Calu3 (cell line): ENCODE measurements at regions not wholly inside any gene's neighbourhood (a gene's known extent, or its start where the extent isn't known, plus 50 kb on each side); places are given as distances from the start of the nearest gene placed in this dataset.
"Not testable (repeated sequence)": the region's sequence is repeated elsewhere in the genome, so short reads cannot be mapped to it uniquely, and the experiment has no call there.

Source experiments
- BruUV-seq: library from RNA; stranded (reverse); fragments of 400-500 nt; replicated peaks from 2 replicates; lab custom pipeline; 2021; lab: Mats Ljungman, UMichigan
- CTCF ChIA-PET: fragments of 300-600 bp; sonication (Branson Sonifier 250); formaldehyde crosslinking; loops from one replicate; lab custom pipeline; 2022; ENCODE audit warnings: antibody characterized with exemption; lab: Charles Lee
- DNase-seq: peaks from one replicate; pipeline ENCODE4 v3.0.0; 2022
- H3K27ac Mint-ChIP-seq: one replicate; pipeline ENCODE4 v1.8.0; 2022; ENCODE audit warnings: mixed read lengths; ENCODE audit not compliant: unreplicated experiment
- H3K27me3 Mint-ChIP-seq: one replicate; pipeline ENCODE4 v1.8.0; 2022; ENCODE audit warnings: mixed read lengths; ENCODE audit not compliant: unreplicated experiment
- H3K36me3 Mint-ChIP-seq: one replicate; pipeline ENCODE4 v1.8.0; 2022; ENCODE audit warnings: mild to moderate bottlenecking, moderate library complexity, mixed read lengths; ENCODE audit not compliant: insufficient read depth, unreplicated experiment
- H3K4me1 Mint-ChIP-seq: one replicate; pipeline ENCODE4 v1.8.0; 2022; ENCODE audit warnings: mild to moderate bottlenecking, low read depth, mixed read lengths; ENCODE audit not compliant: unreplicated experiment
- H3K4me3 Mint-ChIP-seq: one replicate; pipeline ENCODE4 v1.8.0; 2022; ENCODE audit warnings: mild to moderate bottlenecking, low read depth, moderate library complexity, mixed read lengths; ENCODE audit not compliant: unreplicated experiment
- H3K9me3 Mint-ChIP-seq: one replicate; pipeline ENCODE4 v1.8.0; 2022; ENCODE audit warnings: low read depth, mixed read lengths; ENCODE audit not compliant: unreplicated experiment
- intact Hi-C: fragments of 100-400 bp; cut with micrococcal nuclease; formaldehyde crosslinking; loops from one replicate; pipeline ENCODE4 v1.10.0; 2022; ENCODE audit not compliant: unreplicated experiment
- TF ChIP-seq, protein P1 (sequence below): fragments of 200-600 bp; IDR thresholded peaks from one replicate; pipeline ENCODE4 v1.8.0; 2022; ENCODE audit warnings: antibody characterized with exemption; ENCODE audit not compliant: unreplicated experiment

DNA sequence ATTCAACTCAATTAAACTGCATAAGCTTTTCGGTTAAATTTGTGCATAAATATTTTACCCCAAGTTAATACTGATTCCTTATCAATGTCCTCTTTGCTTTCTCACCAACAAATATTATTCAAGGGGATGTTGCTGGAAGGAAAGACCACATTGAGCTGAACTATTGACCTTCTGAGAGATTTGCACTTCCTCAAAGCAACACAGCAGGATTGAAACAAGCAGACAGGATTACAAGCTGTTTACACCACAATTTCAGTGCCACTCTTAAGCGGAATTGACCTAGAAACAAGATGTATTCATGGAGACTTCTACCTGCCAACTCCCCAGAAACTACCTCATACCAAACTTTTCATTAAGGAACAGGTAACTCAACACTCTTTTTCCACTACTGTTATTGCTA lies 96.5 kb upstream of the DUSP21 start:
- DNase-seq = no peak
- no peaks in the 10 kb centered on the region for H3K27me3 Mint-ChIP-seq
- H3K4me1 Mint-ChIP-seq = no peaks in the 10 kb centered on the region
- no peak overlapping the region for H3K27ac Mint-ChIP-seq
- no peaks in the 10 kb centered on the region for H3K9me3 Mint-ChIP-seq
- intact Hi-C loops = no loop called here
- CTCF ChIA-PET = no interaction called here
- no peak overlapping the region for H3K4me3 Mint-ChIP-seq
- H3K36me3 Mint-ChIP-seq = no peaks in the 10 kb centered on the region
- TF ChIP-seq, protein P1, sequence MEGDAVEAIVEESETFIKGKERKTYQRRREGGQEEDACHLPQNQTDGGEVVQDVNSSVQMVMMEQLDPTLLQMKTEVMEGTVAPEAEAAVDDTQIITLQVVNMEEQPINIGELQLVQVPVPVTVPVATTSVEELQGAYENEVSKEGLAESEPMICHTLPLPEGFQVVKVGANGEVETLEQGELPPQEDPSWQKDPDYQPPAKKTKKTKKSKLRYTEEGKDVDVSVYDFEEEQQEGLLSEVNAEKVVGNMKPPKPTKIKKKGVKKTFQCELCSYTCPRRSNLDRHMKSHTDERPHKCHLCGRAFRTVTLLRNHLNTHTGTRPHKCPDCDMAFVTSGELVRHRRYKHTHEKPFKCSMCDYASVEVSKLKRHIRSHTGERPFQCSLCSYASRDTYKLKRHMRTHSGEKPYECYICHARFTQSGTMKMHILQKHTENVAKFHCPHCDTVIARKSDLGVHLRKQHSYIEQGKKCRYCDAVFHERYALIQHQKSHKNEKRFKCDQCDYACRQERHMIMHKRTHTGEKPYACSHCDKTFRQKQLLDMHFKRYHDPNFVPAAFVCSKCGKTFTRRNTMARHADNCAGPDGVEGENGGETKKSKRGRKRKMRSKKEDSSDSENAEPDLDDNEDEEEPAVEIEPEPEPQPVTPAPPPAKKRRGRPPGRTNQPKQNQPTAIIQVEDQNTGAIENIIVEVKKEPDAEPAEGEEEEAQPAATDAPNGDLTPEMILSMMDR = no peak
- no TSS peak for BruUV-seq

DNA sequence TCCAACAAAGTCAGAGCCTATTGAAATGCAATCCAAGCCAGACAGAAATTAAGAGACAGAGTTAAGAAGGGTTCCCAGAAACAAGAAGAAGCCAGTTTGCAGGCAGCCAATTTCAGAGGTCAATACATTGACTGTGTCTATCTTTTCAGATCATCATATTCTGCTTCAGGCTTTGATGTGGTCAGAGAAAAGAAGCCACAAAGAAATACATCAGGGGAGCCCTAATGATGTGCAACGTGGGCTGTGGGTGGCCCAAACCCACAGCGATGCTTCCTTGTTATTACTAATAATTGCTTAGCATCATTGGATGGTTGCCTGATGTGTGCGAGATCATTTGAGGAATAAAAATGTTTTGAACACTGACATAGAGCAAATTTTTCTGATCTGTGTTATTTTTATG lies 99.0 kb upstream of the DUSP21 start:
- intact Hi-C loops = no loop called here
- Mint-ChIP-seq H3K9me3 (no peaks in the 10 kb centered on the region), H3K4me1 (no peaks in the 10 kb centered on the region), H3K36me3 (no peaks in the 10 kb centered on the region), H3K27me3 (no peaks in the 10 kb centered on the region), H3K4me3 (no peak overlapping the region), H3K27ac (no peak overlapping the region)
- TF ChIP-seq, protein P1 = no peak
- no peak for DNase-seq
- BruUV-seq = no TSS peak
- CTCF ChIA-PET = no interaction called here

DNA sequence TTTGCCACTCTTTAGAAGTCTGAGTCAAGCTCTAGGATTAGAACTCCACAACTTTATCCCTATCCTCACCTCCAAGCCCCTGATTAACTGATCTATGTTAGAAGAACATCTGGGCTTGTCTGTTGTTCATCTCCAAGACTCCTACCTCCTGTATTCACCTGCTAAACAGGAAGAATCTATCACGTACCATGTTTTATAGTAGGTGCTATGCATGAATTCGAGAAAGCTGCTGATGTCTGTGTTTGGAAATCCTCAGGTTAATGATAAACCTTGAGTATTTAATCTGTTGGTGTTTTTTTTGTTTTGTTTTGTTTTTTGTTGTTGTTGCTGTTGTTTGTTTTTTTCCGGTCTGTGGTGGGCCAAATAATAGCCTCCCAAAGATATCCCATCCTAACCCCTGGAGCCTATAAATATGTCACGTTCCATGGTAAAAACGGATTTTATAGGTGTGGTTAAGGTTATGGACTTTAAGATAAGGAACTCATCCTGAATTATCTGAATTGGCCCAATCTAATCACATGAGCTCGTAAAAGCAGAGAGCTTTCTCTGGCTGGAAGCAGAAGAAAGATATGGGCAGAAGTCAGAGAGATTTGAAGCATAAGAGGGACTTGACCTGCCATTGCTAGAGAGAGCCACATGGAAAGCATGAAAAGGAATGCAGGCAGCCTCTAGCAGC lies 101.2 kb upstream of the DUSP21 start:
- H3K27ac Mint-ChIP-seq = no peak overlapping the region
- no TSS peak for BruUV-seq
- no peak overlapping the region for H3K4me3 Mint-ChIP-seq

DNA sequence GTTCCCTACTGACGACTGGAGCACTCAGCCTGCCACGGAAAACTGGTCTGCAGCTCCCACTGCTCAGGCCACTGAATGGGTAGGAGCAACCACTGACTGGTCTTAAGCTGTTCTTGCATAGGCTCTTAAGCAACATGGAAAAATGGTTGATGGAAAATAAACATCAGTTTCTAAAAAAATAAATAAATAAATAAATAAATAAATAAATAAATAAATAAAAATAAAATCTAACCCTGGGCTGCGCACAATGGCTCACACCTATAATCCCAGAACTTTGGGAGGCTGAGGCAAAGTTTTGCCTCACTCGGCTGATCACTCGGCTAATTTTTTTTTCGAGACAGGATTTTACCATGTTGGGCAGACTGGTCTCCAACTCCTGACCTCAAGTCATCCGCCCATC lies 102.0 kb upstream of the DUSP21 start:
- BruUV-seq, DNase-seq, intact Hi-C loops, H3K27me3 Mint-ChIP-seq, H3K36me3 Mint-ChIP-seq, H3K9me3 Mint-ChIP-seq, H3K27ac Mint-ChIP-seq, H3K4me1 Mint-ChIP-seq, H3K4me3 Mint-ChIP-seq: not testable (repeated sequence)
- CTCF ChIA-PET = interaction anchor here (0.6 kb wide), 1 partner anchor 10 kb away, joined by 3 read pairs; no protein-coding TSS in a partner anchor

More for the DNA sequence above, 101.2 kb upstream of the DUSP21 start:
- CTCF ChIA-PET = interaction anchor here (0.6 kb wide), 1 partner anchor 10 kb away, joined by 3 read pairs; no protein-coding TSS in a partner anchor
- no peak for DNase-seq
- Mint-ChIP-seq H3K27me3 (no peaks in the 10 kb centered on the region), H3K4me1 (no peaks in the 10 kb centered on the region), H3K36me3 (no peaks in the 10 kb centered on the region), H3K9me3 (no peaks in the 10 kb centered on the region)
- intact Hi-C loops = no loop called here
- TF ChIP-seq, protein P1 = no peak

DNA sequence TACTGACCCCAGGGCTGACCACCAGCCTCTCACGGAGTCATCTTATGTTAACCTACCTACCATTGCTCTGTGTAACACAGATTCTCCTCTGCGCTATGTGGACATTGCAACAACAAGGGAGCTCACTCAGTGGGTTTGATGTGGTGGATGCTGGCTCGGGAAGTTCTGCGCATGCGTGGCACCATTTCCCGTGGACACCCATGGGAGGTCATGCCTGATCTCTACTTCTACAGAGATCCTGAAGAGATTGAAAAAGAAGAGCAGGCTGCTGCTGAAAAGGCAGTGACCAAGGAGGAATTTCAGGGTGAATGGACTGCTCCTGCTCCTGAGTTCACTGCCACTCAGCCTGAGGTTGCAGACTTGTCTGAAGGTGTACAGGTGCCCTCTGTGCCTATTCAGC lies 102.4 kb upstream of the DUSP21 start:
- H3K4me1 Mint-ChIP-seq, BruUV-seq, intact Hi-C loops, H3K9me3 Mint-ChIP-seq, DNase-seq, CTCF ChIA-PET, H3K36me3 Mint-ChIP-seq, H3K27ac Mint-ChIP-seq, H3K27me3 Mint-ChIP-seq, H3K4me3 Mint-ChIP-seq: not testable (repeated sequence)
